SK-N-SH treated with all-trans-retinoic acid at 6 μM for 48 hours (cell line): ENCODE measurements at regions not wholly inside any gene's neighbourhood (a gene's known extent, or its start where the extent isn't known, plus 50 kb on each side); places are given as distances from the start of the nearest gene placed in this dataset.

Experiments used
- ATAC-seq: fragments of 200-7000 bp; cut with Tn5 transposase; 3 replicates; pipeline ENCODE4 v1.9.1; 2020; ENCODE audit warnings: mild to moderate bottlenecking, moderate library complexity
- ARNTL ChIP-seq: fragments of 450-650 bp; formaldehyde crosslinking; IDR thresholded peaks from 2 replicates; pipeline ENCODE4 v1.5.0; 2020; ENCODE audit warnings: low read depth, mild to moderate bottlenecking, moderate library complexity, borderline replicate concordance
- BACH2 ChIP-seq: fragments of 250-450 bp; sonication (Bioruptor Pico); IDR thresholded peaks from 2 replicates; pipeline ENCODE4 v1.9.0; 2021; ENCODE audit warnings: mild to moderate bottlenecking, borderline replicate concordance
- CREB5 ChIP-seq: fragments of 250-450 bp; sonication (Bioruptor Pico); IDR thresholded peaks from 2 replicates; pipeline ENCODE4 v1.5.1; 2020; ENCODE audit warnings: low read depth, mild to moderate bottlenecking, moderate library complexity
- CSDC2 ChIP-seq: fragments of 250-450 bp; sonication (Bioruptor Pico); IDR thresholded peaks from 2 replicates; pipeline ENCODE4 v1.5.0; 2020; ENCODE audit warnings: mild to moderate bottlenecking, moderate library complexity
- CSRNP3 ChIP-seq: fragments of 250-450 bp; sonication (Bioruptor Pico); IDR thresholded peaks from 2 replicates; pipeline ENCODE4 v1.5.1; 2021; ENCODE audit warnings: mild to moderate bottlenecking, moderate library complexity
- ESRRG ChIP-seq: fragments of 250-450 bp; sonication (Bioruptor Pico); IDR thresholded peaks from 2 replicates; pipeline ENCODE4 v1.6.1; 2021; ENCODE audit warnings: mild to moderate bottlenecking
- GLIS3 ChIP-seq: fragments of 250-450 bp; sonication (Bioruptor Pico); IDR thresholded peaks from 2 replicates; pipeline ENCODE4 v1.5.0; 2020; ENCODE audit warnings: mild to moderate bottlenecking, moderate library complexity
- ISL1 ChIP-seq: fragments of 250-450 bp; sonication (Bioruptor Pico); IDR thresholded peaks from 2 replicates; pipeline ENCODE4 v2.1.2; 2022; ENCODE audit warnings: mild to moderate bottlenecking, moderate library complexity
- OSR1 ChIP-seq: fragments of 250-450 bp; sonication (Bioruptor Pico); IDR thresholded peaks from 2 replicates; pipeline ENCODE4 v1.8.0; 2022; ENCODE audit warnings: moderate library complexity, mild to moderate bottlenecking, inconsistent platforms
- POU6F1 ChIP-seq: fragments of 250-450 bp; sonication (Bioruptor Pico); IDR thresholded peaks from 2 replicates; pipeline ENCODE4 v1.8.0; 2021; ENCODE audit warnings: low read depth, mild to moderate bottlenecking, moderate library complexity, borderline replicate concordance
- PPARA ChIP-seq: fragments of 250-450 bp; sonication (Bioruptor Pico); IDR thresholded peaks from 2 replicates; pipeline ENCODE4 v1.5.0; 2020; ENCODE audit warnings: mild to moderate bottlenecking, borderline replicate concordance
- RARB ChIP-seq: fragments of 250-450 bp; sonication (Bioruptor Pico); IDR thresholded peaks from 2 replicates; pipeline ENCODE4 v1.8.0; 2021; ENCODE audit warnings: mild to moderate bottlenecking, moderate library complexity
- SNAI2 ChIP-seq: fragments of 250-450 bp; sonication (Bioruptor Pico); IDR thresholded peaks from 2 replicates; pipeline ENCODE4 v1.5.0; 2020; ENCODE audit warnings: mild to moderate bottlenecking, moderate library complexity
- TCF4 ChIP-seq: fragments of 250-450 bp; sonication (Bioruptor Pico); IDR thresholded peaks from 2 replicates; pipeline ENCODE4 v1.8.0; 2021; ENCODE audit warnings: mild to moderate bottlenecking, moderate library complexity, borderline replicate concordance
- TOX ChIP-seq: fragments of 250-450 bp; sonication (Bioruptor Pico); IDR thresholded peaks from 2 replicates; pipeline ENCODE4 v1.8.0; 2021; ENCODE audit warnings: mild to moderate bottlenecking, moderate library complexity, borderline replicate concordance
- TSHZ2 ChIP-seq: fragments of 250-450 bp; sonication (Bioruptor Pico); IDR thresholded peaks from 2 replicates; pipeline ENCODE4 v1.5.0; 2020; ENCODE audit warnings: mild to moderate bottlenecking, moderate library complexity
- ZC3H10 ChIP-seq: fragments of 250-450 bp; sonication (Bioruptor Pico); IDR thresholded peaks from 2 replicates; pipeline ENCODE4 v1.5.1; 2021; ENCODE audit warnings: mild to moderate bottlenecking, moderate library complexity
- ZFP3 ChIP-seq: fragments of 250-450 bp; sonication (Bioruptor Pico); IDR thresholded peaks from 2 replicates; pipeline ENCODE4 v1.5.0; 2020; ENCODE audit warnings: mild to moderate bottlenecking, moderate library complexity
- ZFP30 ChIP-seq: fragments of 450-650 bp; formaldehyde crosslinking; IDR thresholded peaks from 2 replicates; pipeline ENCODE4 v1.5.0; 2022; ENCODE audit warnings: mild to moderate bottlenecking, moderate library complexity
- ZNF565 ChIP-seq: fragments of 450-650 bp; formaldehyde crosslinking; conservative IDR thresholded peaks from 2 replicates; pipeline ENCODE4 v1.5.0; 2020; ENCODE audit warnings: low read depth, mild to moderate bottlenecking, moderate library complexity
- ZNF70 ChIP-seq: fragments of 450-650 bp; formaldehyde crosslinking; IDR thresholded peaks from 2 replicates; pipeline ENCODE4 v1.5.0; 2020; ENCODE audit warnings: mild to moderate bottlenecking, moderate library complexity
- ZNF8 ChIP-seq: fragments of 450-650 bp; formaldehyde crosslinking; IDR thresholded peaks from 2 replicates; pipeline ENCODE4 v1.5.0; 2020; ENCODE audit warnings: mild to moderate bottlenecking, moderate library complexity

DNA sequence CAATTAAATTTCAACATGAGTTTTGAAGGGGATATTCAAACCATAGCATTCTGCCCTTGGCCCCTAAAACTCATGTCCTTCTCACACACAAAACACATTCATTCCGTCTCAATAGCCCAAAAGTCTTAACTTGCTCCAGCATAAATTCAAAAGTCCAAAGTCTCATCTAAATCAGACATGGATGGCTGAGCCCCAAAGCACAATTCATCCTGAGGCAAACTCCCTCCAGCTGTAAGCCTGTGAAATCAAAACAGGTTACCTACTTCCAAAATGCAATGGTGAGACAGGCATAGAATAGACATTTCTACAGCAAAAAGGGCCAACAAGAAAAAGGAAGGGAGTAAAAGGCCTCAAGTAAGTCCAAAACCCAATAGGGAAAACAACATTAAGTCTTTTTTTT, 245.8 kb downstream of the TTC32 start (continued):
- TF ChIP-seq RARB (CRISPR knock-in tag) (no peak), ZFP30 (CRISPR knock-in tag) (no peak), ISL1 (no peak), POU6F1 (CRISPR knock-in tag) (no peak), ZFP3 (CRISPR knock-in tag) (no peak)

DNA sequence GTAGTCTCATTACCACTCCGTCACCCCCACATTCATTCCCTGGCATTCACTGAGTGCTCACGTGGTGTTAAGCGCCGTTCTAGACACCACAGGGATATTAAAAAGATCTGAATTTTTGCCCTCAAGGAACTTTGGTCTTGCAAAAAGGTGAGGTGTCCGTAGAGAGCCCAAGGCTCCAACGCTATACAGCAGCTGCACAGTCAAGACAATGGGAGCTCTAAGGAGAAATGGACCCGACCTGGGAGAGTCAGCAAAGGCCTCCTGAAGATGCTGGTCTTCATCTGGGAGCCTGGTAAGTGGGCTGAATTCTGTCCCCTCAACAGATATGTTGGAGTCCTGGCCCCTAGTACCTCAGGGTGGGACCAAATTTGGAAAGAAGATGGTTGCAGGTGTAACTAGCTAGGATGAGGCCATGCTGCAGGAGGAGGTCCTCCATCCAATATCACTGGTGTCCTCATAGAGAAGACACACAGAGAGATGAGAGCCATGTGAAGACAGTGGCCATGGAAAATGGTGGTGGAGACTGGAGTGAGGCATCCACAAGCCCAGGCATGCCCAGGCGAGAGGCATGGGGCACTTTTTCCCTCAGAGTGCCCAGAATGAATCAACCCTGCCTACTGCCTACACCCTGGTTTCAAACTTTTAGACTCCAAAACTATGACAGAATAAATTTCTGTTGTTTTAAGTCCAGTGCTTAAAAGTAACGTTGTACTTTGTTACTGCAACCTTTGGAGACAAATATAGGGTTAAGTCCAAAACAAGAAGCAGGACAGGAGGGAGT, 247.3 kb downstream of the TTC32 start:
- no peak for ATAC-seq
- TF ChIP-seq SNAI2 (CRISPR knock-in tag): no peak
- TF ChIP-seq ZFP3 (CRISPR knock-in tag): no peak
- no peak for TF ChIP-seq CREB5 (CRISPR knock-in tag)
- TF ChIP-seq ISL1: no peak
- TF ChIP-seq BACH2 (CRISPR knock-in tag): no peak
- TF ChIP-seq ZFP30 (CRISPR knock-in tag): no peak
- TF ChIP-seq PPARA (CRISPR knock-in tag): no peak
- TF ChIP-seq GLIS3: no peak
- no peak for TF ChIP-seq ZNF8 (CRISPR knock-in tag)
- TF ChIP-seq ZNF565 (CRISPR knock-in tag): no peak
- TF ChIP-seq TCF4: no peak
- TF ChIP-seq ARNTL (CRISPR knock-in tag): no peak
- no peak for TF ChIP-seq TOX
- no peak for TF ChIP-seq TSHZ2 (CRISPR knock-in tag)
- TF ChIP-seq CSDC2 (CRISPR knock-in tag): no peak
- no peak for TF ChIP-seq ZNF70
- TF ChIP-seq OSR1 (CRISPR knock-in tag): no peak
- no peak for TF ChIP-seq POU6F1 (CRISPR knock-in tag)
- TF ChIP-seq, all 23 proteins: peak for 0

DNA sequence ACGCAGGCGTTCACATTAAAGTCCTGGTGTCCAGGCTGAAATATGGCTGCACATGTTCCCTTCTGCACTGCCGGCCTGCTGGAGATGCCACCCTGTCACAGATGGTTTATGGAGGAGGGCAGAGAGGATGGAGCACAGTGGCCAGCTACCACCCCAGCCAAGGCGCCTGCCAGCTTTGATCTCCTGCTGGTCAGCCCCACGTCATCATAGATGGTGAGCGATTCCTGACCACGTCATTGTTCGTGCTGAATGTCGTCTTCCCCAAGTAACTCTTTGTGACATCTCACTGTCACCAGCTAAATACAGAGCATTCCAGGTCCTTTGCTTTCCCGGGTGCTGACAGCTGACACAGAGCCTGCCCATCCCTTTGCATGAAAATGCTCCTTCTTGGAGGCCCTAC, 248.3 kb downstream of the TTC32 start:
- TF ChIP-seq GLIS3 (no peak), TCF4 (no peak), ZFP3 (CRISPR knock-in tag) (no peak), ZC3H10 (CRISPR knock-in tag) (no peak)
- no peak for ATAC-seq

DNA sequence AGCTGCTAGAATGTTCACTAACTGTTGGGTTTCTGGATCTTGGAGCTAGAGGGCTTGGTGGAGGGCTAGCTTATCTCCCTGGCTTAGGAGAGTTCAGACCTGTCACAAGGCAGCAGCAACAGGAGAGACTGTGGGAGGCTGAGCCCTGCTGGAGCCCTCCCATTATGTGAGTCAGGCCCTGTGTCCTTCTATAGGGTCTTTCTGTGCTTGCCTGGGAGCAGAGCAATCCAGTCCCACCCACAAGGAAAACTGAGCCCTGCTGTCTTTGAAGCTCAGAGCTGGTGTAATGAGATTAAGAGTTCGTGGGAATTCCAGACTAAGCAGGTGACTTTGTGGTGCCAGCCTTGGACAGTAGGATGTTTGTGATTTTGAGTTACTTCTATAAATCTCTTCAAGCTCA, 249.0 kb downstream of the TTC32 start:
- no peak for ATAC-seq
- TF ChIP-seq ZNF8 (CRISPR knock-in tag) (no peak), ESRRG (CRISPR knock-in tag) (no peak), SNAI2 (CRISPR knock-in tag) (no peak), ZFP3 (CRISPR knock-in tag) (no peak), POU6F1 (CRISPR knock-in tag) (no peak), CSRNP3 (CRISPR knock-in tag) (no peak), PPARA (CRISPR knock-in tag) (no peak), TCF4 (no peak), ZNF70 (no peak), BACH2 (CRISPR knock-in tag) (no peak), RARB (CRISPR knock-in tag) (no peak), ARNTL (CRISPR knock-in tag) (no peak), ISL1 (no peak), ZC3H10 (CRISPR knock-in tag) (no peak), CREB5 (CRISPR knock-in tag) (no peak), CSDC2 (CRISPR knock-in tag) (no peak), OSR1 (CRISPR knock-in tag) (no peak), ZNF565 (CRISPR knock-in tag) (no peak)
